ENCODE measurements at regions not wholly inside any gene's neighbourhood (a gene's known extent, or its start where the extent isn't known, plus 50 kb on each side); places are given as distances from the start of the nearest gene placed in this dataset.
A peak's percentile ranks its signal among the peaks of the same experiment; 100 is the strongest.

DNA sequence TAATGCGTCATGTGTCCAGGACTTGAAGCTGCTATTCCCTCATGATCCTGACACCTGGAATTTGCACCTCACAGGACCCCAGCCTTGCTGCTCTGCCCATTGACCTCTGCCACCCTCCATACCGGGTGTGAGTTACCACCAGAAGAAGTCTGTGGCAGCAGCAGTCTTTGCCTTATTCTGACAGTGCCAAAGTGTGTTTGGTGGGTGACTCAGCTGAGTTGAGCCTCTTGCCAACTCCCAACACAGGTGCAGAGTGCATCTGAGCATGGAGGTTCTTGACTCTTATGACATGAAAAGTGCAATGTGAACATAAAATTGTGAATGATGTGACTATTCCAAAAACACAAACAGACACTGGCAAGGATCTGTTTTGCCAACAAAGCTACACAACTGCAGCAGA, 1166.5 kb upstream of the CDH18 start:
- H3K9me3 ChIP-seq (ENCODE audit: control insufficient read depth, insufficient read depth, low read depth, low read length): no peaks in the 10 kb centered on the region
- H3K4me3 ChIP-seq (replicated peaks in 1 of 4; ENCODE audit: control extremely low read depth in 1 of 4, insufficient read depth in 1 of 4, low read depth in 3 of 4, low read length in 4 of 4): no peak overlapping the region
- H4K20me1 ChIP-seq (ENCODE audit: control insufficient read depth, extremely low read depth, insufficient read depth, low read length): no peaks in the 10 kb centered on the region
- no peaks in the 10 kb centered on the region for H3K4me1 ChIP-seq (ENCODE audit: control insufficient read depth, extremely low read depth, insufficient read depth, low read length)
- no peak overlapping the region for H3K9ac ChIP-seq (ENCODE audit: insufficient read depth, low read length)
- no peak overlapping the region for H3K27ac ChIP-seq (ENCODE audit: insufficient read depth, low read length)
- DNase-seq (ENCODE audit: low read depth in 2 of 2): peak; percentile 2 to 31
- no peaks in the 10 kb centered on the region for H3K27me3 ChIP-seq (ENCODE audit: control insufficient read depth, insufficient read depth, low read length)
- H3K4me2 ChIP-seq (ENCODE audit: extremely low read depth, insufficient read depth, low read length): no peak overlapping the region
- no peaks in the 10 kb centered on the region for H3K36me3 ChIP-seq (ENCODE audit: control insufficient read depth, insufficient read depth, low read length)
- TF ChIP-seq EZH2 (IDR thresholded peaks at IDR 0.05; ENCODE audit: low read length, missing control alignments): no peak
- TF ChIP-seq, protein P1, sequence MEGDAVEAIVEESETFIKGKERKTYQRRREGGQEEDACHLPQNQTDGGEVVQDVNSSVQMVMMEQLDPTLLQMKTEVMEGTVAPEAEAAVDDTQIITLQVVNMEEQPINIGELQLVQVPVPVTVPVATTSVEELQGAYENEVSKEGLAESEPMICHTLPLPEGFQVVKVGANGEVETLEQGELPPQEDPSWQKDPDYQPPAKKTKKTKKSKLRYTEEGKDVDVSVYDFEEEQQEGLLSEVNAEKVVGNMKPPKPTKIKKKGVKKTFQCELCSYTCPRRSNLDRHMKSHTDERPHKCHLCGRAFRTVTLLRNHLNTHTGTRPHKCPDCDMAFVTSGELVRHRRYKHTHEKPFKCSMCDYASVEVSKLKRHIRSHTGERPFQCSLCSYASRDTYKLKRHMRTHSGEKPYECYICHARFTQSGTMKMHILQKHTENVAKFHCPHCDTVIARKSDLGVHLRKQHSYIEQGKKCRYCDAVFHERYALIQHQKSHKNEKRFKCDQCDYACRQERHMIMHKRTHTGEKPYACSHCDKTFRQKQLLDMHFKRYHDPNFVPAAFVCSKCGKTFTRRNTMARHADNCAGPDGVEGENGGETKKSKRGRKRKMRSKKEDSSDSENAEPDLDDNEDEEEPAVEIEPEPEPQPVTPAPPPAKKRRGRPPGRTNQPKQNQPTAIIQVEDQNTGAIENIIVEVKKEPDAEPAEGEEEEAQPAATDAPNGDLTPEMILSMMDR (conservative IDR thresholded peaks at IDR 0.05 in 1 of 2, IDR thresholded peaks at IDR 0.05 in 1 of 2; ENCODE audit: low read depth in 1 of 2, low read length in 2 of 2): no peak
- H3K79me2 ChIP-seq (ENCODE audit: control insufficient read depth, insufficient read depth, low read length): no peaks in the 10 kb centered on the region
- no peak overlapping the region for H2AFZ ChIP-seq (ENCODE audit: low read length)

DNA sequence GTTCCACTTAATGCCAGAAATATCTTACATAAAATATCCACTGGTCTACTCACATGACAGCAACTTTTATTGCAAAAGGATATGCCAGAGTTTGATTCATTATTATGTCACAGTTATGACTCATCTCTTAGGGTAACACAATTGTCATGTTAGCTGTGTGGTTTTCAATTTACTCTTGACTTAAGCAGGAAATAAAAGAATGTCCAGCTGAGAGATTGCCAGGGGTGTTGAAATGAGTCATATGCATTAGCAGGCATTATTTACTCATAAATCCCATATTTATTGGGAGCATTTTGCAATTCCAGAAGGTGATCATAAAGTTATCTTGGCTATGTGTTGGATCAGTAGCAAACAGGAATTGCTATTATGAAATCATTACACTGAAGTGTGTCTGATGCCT, 1164.6 kb upstream of the CDH18 start:
- Histone ChIP-seq H3K4me3 (replicated peaks in 1 of 4; ENCODE audit: control extremely low read depth in 1 of 4, insufficient read depth in 1 of 4, low read depth in 3 of 4, low read length in 4 of 4) (no peak overlapping the region), H3K4me2 (ENCODE audit: extremely low read depth, insufficient read depth, low read length) (no peak overlapping the region), H2AFZ (ENCODE audit: low read length) (no peak overlapping the region), H3K9me3 (ENCODE audit: control insufficient read depth, insufficient read depth, low read depth, low read length) (no peaks in the 10 kb centered on the region), H3K4me1 (ENCODE audit: control insufficient read depth, extremely low read depth, insufficient read depth, low read length) (no peaks in the 10 kb centered on the region), H3K36me3 (ENCODE audit: control insufficient read depth, insufficient read depth, low read length) (no peaks in the 10 kb centered on the region), H3K27me3 (ENCODE audit: control insufficient read depth, insufficient read depth, low read length) (no peaks in the 10 kb centered on the region), H3K79me2 (ENCODE audit: control insufficient read depth, insufficient read depth, low read length) (no peaks in the 10 kb centered on the region), H3K27ac (ENCODE audit: insufficient read depth, low read length) (no peak overlapping the region), H4K20me1 (ENCODE audit: control insufficient read depth, extremely low read depth, insufficient read depth, low read length) (no peaks in the 10 kb centered on the region), H3K9ac (ENCODE audit: insufficient read depth, low read length) (no peak overlapping the region)
- TF ChIP-seq, protein P1 (conservative IDR thresholded peaks at IDR 0.05 in 1 of 2, IDR thresholded peaks at IDR 0.05 in 1 of 2; ENCODE audit: low read depth in 1 of 2, low read length in 2 of 2): no peak
- no peak for TF ChIP-seq EZH2 (IDR thresholded peaks at IDR 0.05; ENCODE audit: low read length, missing control alignments)
- peak; percentile 92 to 96 for DNase-seq (ENCODE audit: low read depth in 2 of 2)

DNA sequence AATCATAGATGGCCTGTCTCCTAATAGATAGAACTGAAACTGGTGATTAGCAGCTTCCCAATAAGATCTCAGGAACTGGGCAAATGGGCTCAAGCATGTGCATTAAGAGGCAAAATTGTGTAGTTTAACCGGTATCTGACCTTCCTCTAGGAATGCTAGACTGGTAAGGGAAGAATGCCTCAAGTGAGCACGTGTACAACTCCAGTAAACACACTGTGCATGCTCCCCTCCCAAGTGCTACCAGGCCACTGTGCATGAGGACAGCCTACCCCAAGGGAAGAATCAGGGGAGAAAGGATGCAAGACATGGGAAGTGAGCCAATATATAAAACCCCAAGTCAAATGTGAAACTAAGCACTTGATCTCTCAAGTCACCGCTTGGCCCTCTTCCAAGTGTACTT, 1157.4 kb upstream of the CDH18 start:
- Histone ChIP-seq H3K9me3 (ENCODE audit: control insufficient read depth, insufficient read depth, low read depth, low read length) (no peaks in the 10 kb centered on the region), H3K4me2 (ENCODE audit: extremely low read depth, insufficient read depth, low read length) (no peak overlapping the region), H4K20me1 (ENCODE audit: control insufficient read depth, extremely low read depth, insufficient read depth, low read length) (no peaks in the 10 kb centered on the region), H3K4me3 (replicated peaks in 1 of 4; ENCODE audit: control extremely low read depth in 1 of 4, insufficient read depth in 1 of 4, low read depth in 3 of 4, low read length in 4 of 4) (no peak overlapping the region), H3K79me2 (ENCODE audit: control insufficient read depth, insufficient read depth, low read length) (no peaks in the 10 kb centered on the region), H3K9ac (ENCODE audit: insufficient read depth, low read length) (no peak overlapping the region), H3K36me3 (ENCODE audit: control insufficient read depth, insufficient read depth, low read length) (no peaks in the 10 kb centered on the region), H3K27ac (ENCODE audit: insufficient read depth, low read length) (no peak overlapping the region), H3K4me1 (ENCODE audit: control insufficient read depth, extremely low read depth, insufficient read depth, low read length) (no peaks in the 10 kb centered on the region), H3K27me3 (ENCODE audit: control insufficient read depth, insufficient read depth, low read length) (no peaks in the 10 kb centered on the region), H2AFZ (ENCODE audit: low read length) (no peak overlapping the region)
- DNase-seq (ENCODE audit: low read depth in 2 of 2): peak in 1 of 2 donors; percentile 7
- no peak for TF ChIP-seq EZH2 (IDR thresholded peaks at IDR 0.05; ENCODE audit: low read length, missing control alignments)
- TF ChIP-seq, protein P1 (conservative IDR thresholded peaks at IDR 0.05 in 1 of 2, IDR thresholded peaks at IDR 0.05 in 1 of 2; ENCODE audit: low read depth in 1 of 2, low read length in 2 of 2): no peak

Data from fibroblast of lung (primary cell).